Amniotic epithelial cell (primary cell): ENCODE measurements at regions not wholly inside any gene's neighbourhood (a gene's known extent, or its start where the extent isn't known, plus 50 kb on each side); places are given as distances from the start of the nearest gene placed in this dataset.

Source experiments
- DNase-seq: peaks from one replicate; pipeline ENCODE4 v3.0.0-alpha.2; 2010; ENCODE audit warnings: low read depth

- peak; percentile 68 for DNase-seq
These were observed 65.1 kb upstream of the EPHA3 start for GRCh38 chr3:89042236-89042835.

- no peak for DNase-seq
These were observed 64.0 kb upstream of the EPHA3 start for GRCh38 chr3:89043406-89043932.

- DNase-seq, result no peak
These were observed 60.8 kb upstream of the EPHA3 start for GRCh38 chr3:89046661-89047060.

GRCh38 chr3:89049119-89049518 is 58.3 kb upstream of the EPHA3 start:
- DNase-seq, result no peak

GRCh38 chr3:89052386-89052785 is 55.0 kb upstream of the EPHA3 start:
- no peak for DNase-seq

- DNase-seq, result no peak
These were observed 50.0 kb upstream of the EPHA3 start for GRCh38 chr3:89057398-89057797.
